ENCODE measurements at regions not wholly inside any gene's neighbourhood (a gene's known extent, or its start where the extent isn't known, plus 50 kb on each side); places are given as distances from the start of the nearest gene placed in this dataset.

GRCh38 chr13:59047546-59047945 lies 1116.2 kb downstream of the DIAPH3 start:
- Histone ChIP-seq H3K27ac (ENCODE audit: insufficient read length, low read depth, low read length) (no peak overlapping the region), H2BK20ac (ENCODE audit: low read depth, low read length, poor library complexity, severe bottlenecking) (no peak overlapping the region), H3K4ac (ENCODE audit: low read depth, low read length) (no peak overlapping the region), H3K79me1 (ENCODE audit: insufficient read depth, low read depth, low read length, poor library complexity, severe bottlenecking) (no peaks in the 10 kb centered on the region), H3K4me2 (ENCODE audit: insufficient read depth, insufficient read length, low read length) (no peak overlapping the region), H2BK12ac (ENCODE audit: insufficient read length, low read depth, low read length) (no peak overlapping the region), H2BK5ac (ENCODE audit: insufficient read length, low read length) (no peak overlapping the region), H3K27me3 (ENCODE audit: insufficient read depth, low read length) (no peaks in the 10 kb centered on the region), H3K9ac (ENCODE audit: extremely low read depth, insufficient read length, low read length) (no peak overlapping the region), H2BK15ac (ENCODE audit: low read depth, low read length) (no peak overlapping the region), H3K23ac (ENCODE audit: insufficient read length, low read depth, low read length) (no peak overlapping the region), H2BK120ac (ENCODE audit: low read depth, low read length, poor library complexity, severe bottlenecking) (no peak overlapping the region), H3K14ac (ENCODE audit: insufficient read depth, low read length) (no peak overlapping the region), H4K20me1 (ENCODE audit: control insufficient read depth, insufficient read depth, insufficient read length) (no peaks in the 10 kb centered on the region), H2AK5ac (ENCODE audit: insufficient read length, low read length) (no peak overlapping the region), H2AFZ (ENCODE audit: low read length) (no peak overlapping the region), H4K5ac (ENCODE audit: insufficient read length, low read depth, low read length) (no peak overlapping the region), H3K18ac (ENCODE audit: insufficient read length, low read depth, low read length) (no peak overlapping the region), H3K4me1 (ENCODE audit: insufficient read depth, low read length) (peaks cover 3% of the 10 kb centered on the region; the same call in 1 of the 2 replicates), H4K8ac (replicated peaks; ENCODE audit: insufficient read length, low read depth, low read length) (no peak overlapping the region), H3K56ac (ENCODE audit: insufficient read length, low read depth, low read length) (no peak overlapping the region), H3K9me3 (ENCODE audit: control insufficient read depth, low read depth, low read length) (no peaks in the 10 kb centered on the region), H4K91ac (ENCODE audit: insufficient read length, low read depth, low read length) (no peak overlapping the region), H3K23me2 (ENCODE audit: insufficient read length, low read depth, low read length, poor library complexity, severe bottlenecking) (no peaks in the 10 kb centered on the region), H3T11ph (ENCODE audit: low read length) (no peak overlapping the region), H3K79me2 (ENCODE audit: insufficient read depth, low read length) (no peaks in the 10 kb centered on the region)
- DNase-seq: no peak
- H3K9me3 Mint-ChIP-seq: no peaks in the 10 kb centered on the region
- no peak overlapping the region for H3K27ac Mint-ChIP-seq
- no peaks in the 10 kb centered on the region for H3K27me3 Mint-ChIP-seq (ENCODE audit: low read depth)
- WGBS (ENCODE audit: extremely low coverage, insufficient read length, low lambda C conversion rate): no CpG with 5 or more reads among the region's 2 CpGs
- H3K4me1 Mint-ChIP-seq: peaks cover 7 to 10% of the 10 kb centered on the region in 2 experiments
- no peak for TF ChIP-seq CTCF (conservative IDR thresholded peaks at IDR 0.05)
- H3K4me3 Mint-ChIP-seq: no peak overlapping the region
- H3K36me3 Mint-ChIP-seq (ENCODE audit: insufficient read depth in 1 of 3, low read depth in 3 of 3): no peaks in the 10 kb centered on the region
